ENCODE measurements at regions not wholly inside any gene's neighbourhood (a gene's known extent, or its start where the extent isn't known, plus 50 kb on each side); places are given as distances from the start of the nearest gene placed in this dataset.

GRCh38 chr2:228648541-228648940, 467.1 kb upstream of the SPHKAP start:
- no peak for DNase-seq

- no peak for DNase-seq
Measured at GRCh38 chr2:228646061-228646460, 464.6 kb upstream of the SPHKAP start.

DNA sequence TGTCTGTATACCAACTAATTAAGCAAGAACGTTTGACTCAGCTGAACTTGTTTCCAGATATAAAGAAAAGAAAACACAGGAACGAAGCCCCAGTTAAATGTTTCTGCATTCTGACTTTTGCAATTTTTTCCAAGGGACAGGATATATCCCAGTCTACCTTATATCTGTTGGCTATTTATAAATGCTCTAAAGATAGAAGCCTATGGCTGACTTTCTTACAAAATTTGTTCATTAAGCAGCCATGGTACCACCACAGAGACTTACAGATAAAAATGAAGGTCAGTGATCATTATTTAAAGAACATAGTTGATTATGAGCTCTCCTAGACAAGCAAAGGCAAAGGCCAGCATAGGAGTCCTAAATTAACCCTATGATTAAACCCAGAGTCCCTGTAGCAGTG, 462.7 kb upstream of the SPHKAP start:
- DNase-seq: no peak

DNA sequence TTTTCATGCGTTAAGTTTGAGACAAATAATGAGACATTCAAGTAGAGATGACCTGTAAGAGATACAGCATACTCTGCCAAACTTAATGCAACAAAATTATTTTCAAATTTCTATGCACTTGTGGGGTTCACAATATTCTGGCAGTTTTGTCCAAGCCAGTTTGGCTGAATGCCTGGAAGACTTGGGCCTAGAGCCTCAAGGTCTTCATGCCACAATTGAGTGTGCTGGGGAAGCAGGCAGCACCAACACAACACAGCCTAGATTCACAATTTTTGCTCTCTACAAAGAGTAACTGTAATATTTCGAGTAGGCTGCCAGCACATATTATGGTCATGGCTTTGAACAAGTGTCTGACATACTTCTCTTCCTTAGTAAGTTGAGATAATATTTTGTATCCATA, 461.4 kb upstream of the SPHKAP start:
- DNase-seq: no peak

DNA sequence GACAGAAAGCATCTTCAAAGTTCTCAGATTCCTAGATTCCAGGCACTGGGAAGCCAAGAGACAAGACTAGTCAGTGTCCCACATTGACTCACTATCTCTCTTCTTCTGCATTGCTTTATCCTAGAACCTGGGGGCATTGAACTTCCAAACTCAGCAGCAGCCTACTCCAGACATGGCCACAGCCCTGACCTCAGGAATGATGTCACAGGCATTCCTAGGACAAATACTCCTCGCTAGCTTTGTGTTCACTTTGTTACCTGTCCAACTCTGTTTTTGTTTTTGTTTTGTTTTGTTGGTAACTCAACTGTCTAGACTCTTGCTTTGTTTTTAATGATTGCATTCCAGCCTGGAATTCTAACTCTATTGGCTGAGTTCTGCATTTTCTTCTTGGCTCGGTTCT, 449.3 kb upstream of the SPHKAP start:
- DNase-seq: no peak

- no peak for DNase-seq
Measured at GRCh38 chr2:228629251-228629650, 447.8 kb upstream of the SPHKAP start.

GRCh38 chr2:228628682-228629081, 447.2 kb upstream of the SPHKAP start:
- DNase-seq: no peak

- no peak for DNase-seq
Measured at GRCh38 chr2:228627510-228627909, 446.0 kb upstream of the SPHKAP start.

DNA sequence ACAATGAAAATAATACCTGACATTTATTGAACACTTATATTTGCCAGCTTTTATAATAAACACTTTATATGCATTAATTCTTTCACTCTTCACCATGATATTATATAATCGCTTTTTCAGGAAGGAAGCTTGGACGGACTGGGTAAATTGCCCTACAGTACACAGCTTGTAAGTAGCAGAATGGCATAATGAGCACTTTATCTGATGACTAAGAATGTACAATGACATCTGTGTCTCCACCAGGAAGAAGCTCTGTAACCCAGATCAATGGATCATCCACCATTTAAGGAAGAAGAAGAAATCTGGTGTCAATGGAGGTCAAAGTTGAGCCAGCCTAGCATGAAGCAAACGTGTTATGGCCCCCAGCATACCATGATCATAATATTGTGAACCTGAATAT, 444.0 kb upstream of the SPHKAP start:
- DNase-seq: no peak

- DNase-seq: no peak
Measured at GRCh38 chr2:228624733-228625132, 443.2 kb upstream of the SPHKAP start.

GRCh38 chr2:228615496-228615895, 434.0 kb upstream of the SPHKAP start:
- no peak for DNase-seq

GRCh38 chr2:228614741-228615140, 433.3 kb upstream of the SPHKAP start:
- no peak for DNase-seq

DNA sequence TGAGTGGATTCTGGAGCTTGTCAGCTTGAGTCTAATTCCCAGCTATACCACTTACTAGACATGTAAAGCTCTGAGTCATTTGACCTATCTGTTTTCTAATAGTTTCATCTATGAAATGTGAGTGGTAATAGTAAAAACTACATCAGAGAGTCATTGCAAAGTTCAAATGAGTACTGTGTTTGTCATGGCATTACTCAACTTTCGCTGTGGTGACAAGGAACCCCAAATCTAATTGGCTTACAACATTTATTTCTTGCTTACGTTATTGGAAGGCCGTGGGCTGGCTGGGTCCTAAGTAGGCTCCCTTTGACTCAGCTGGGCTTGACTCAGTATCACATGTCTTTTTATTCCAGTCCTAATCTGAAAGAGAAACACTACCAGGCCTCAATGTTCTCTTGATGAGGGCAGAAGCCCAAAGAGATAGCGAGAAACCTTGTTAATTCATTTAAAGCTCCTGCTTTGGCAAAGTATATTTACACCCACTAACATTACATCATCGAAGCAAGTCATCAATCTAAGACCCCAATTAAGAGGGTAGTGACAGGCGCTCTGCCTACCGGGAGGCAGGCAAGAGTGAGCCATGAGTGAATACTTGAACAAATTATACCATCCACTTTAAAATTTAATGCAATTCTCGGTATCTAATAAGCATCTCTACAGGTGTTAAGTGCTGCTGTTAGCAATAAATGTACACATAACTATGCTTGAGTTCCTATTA, 431.8 kb upstream of the SPHKAP start:
- no peak for DNase-seq

DNA sequence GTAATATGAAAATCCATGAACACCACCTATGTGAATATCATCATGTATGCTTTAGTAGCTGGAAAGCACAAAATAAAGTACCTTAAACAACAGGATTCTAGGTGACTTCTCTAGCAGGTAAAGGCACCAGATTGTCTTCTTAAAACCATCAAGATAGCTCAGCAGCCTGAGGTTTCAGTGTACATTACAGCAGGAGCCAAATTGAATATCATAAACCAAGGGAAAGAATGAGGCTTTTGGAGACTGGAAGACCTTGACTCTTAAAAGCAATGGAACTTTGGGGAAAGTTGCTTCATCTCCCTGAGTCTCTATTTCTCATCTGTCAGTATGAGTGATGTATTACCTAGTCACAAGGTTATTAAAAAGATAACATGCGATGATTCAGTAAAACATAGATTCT, 429.7 kb upstream of the SPHKAP start:
- no peak for DNase-seq

DNA sequence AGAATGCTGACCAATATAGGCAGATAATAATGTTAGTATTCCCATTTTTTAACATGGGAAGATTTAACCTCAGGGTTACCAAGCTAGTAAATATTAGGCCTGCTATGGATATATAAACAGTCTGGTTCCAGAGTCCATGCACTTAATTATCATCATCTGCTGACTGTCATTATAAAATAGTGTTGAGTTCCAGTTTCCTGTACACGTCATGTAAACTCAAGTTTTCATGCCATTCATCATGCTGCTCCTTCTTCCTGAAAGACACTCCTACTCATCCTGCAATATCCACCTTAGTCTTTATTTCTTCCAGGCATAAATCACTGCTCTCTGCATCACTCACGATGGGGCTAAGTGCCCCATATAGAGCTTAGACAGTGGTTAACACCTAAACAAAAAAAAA, 420.8 kb upstream of the SPHKAP start:
- no peak for DNase-seq

DNA sequence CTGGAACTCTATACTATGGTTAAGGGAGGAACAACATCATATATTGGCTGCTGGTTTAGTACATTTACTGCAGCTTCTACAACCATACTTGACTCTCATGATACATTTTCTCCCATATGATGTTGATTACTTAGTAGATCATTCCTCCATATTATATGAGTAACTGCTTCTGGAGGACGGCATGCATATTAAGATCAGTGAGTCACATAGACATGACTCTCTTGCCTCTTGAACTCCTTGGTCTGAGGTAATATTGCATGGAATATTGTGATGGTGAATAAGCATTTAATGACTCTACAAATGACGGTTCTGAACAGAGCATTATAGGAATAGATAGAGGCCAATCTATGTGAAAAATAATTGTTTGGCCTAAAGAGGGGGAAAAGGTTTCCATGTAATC, 418.8 kb upstream of the SPHKAP start:
- no peak for DNase-seq

GRCh38 chr2:228599781-228600180, 418.3 kb upstream of the SPHKAP start:
- DNase-seq: no peak

DNA sequence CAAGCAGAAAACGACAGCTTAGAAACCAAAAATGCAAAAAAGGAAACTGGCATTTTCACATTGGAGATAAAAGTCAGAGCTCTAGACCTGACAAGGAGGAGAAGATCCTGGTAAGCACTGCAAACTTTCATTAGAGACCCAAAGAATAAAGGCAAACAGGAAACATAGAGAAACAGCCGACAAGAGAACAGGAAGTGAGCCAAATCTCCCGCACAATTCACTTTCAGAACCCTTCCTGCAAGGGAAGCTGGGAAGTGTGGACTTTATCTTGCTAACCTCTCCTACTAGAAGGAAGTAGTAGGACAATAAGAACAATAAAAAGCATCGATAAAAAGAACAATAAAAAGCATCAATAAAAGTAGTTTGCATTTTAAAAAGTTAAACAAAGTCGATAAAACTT, 417.8 kb upstream of the SPHKAP start:
- no peak for DNase-seq

DNA sequence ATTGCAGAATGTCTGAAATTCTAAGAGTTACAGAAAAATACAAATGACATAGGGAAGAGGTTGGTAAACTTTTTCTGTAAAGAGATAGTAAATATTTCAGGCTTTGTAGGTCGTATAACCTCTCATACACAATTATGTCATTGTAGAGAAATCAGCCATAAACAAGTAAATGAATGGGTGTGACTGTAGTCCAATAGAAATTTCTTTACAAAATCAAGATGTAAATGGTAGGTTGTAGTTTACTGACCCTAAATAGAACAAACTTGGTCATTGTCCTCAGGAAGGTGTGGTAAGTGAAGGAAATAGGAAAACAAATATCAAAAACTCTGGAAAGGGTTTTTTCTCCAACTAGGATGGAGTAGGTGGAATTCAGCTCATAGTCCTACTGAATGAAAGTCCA, 415.5 kb upstream of the SPHKAP start:
- DNase-seq: no peak

GRCh38 chr2:228594012-228594411, 412.5 kb upstream of the SPHKAP start:
- no peak for DNase-seq

- DNase-seq: no peak
Measured at GRCh38 chr2:228592925-228593324, 411.4 kb upstream of the SPHKAP start.

- no peak for DNase-seq
Measured at GRCh38 chr2:228590681-228591080, 409.2 kb upstream of the SPHKAP start.

GRCh38 chr2:228589115-228589514, 407.6 kb upstream of the SPHKAP start:
- DNase-seq: no peak

- DNase-seq: no peak
Measured at GRCh38 chr2:228581731-228582130, 400.2 kb upstream of the SPHKAP start.

DNA sequence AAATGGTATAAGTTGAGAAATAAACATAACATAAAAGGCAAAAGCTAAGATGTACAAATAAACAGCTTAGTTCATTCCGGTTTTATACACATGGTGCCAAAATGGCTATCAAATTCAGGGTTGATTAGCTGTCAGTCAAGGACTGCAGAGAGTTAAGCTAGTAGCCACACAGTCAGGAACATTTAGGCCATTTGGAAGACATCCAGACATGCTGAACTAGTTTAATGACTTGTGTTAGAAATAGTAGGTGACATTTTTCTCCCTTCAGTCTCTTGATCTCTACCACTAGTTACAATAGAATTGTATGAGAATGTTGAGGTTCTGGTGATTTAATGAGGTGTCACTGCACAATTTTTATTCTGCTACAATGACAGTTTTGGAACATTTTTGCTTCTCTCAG, 394.4 kb upstream of the SPHKAP start:
- DNase-seq: no peak

DNA sequence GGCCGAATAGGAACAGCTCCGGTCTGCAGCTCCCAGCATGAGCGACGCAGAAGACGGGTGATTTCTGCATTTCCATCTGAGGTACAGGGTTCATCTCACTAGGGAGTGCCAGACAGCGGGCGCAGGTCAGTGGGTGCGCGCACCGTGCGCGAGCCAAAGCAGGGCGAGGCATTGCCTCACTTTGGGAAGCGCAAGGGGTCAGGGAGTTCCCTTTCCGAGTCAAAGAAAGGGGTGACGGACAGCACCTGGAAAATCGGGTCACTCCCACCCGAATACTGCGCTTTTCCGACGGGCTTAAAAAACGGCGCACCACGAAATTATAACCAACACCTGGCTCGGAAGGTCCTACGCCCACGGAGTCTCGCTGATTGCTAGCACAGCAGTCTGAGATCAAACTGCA, 386.8 kb upstream of the SPHKAP start:
- peak; percentile 8 for DNase-seq

All from COR-L47 (cell line).